MM.1S (cell line): ENCODE measurements at regions not wholly inside any gene's neighbourhood (a gene's known extent, or its start where the extent isn't known, plus 50 kb on each side); places are given as distances from the start of the nearest gene placed in this dataset.

Experiments used
- DNase-seq: peaks from one replicate; pipeline ENCODE4 v3.0.0-alpha.2; 2015
- H2AFZ ChIP-seq: fragments of 300-600 bp; sonication (generic); 2 replicates; pipeline ENCODE4 v1.6.0; 2016; ENCODE audit warnings: antibody characterized with exemption, low read length
- H3F3A ChIP-seq: fragments of 300-600 bp; sonication (generic); 2 replicates; pipeline ENCODE4 v1.6.1; 2016; ENCODE audit warnings: mild to moderate bottlenecking, antibody characterized with exemption, low read length, moderate library complexity, mixed read lengths; ENCODE audit not compliant: insufficient read depth
- H3K27ac ChIP-seq: fragments of 300-600 bp; sonication (generic); 2 replicates; pipeline ENCODE4 v1.5.1; 2016; ENCODE audit warnings: mild to moderate bottlenecking, low read length
- H3K27me3 ChIP-seq: fragments of 300-600 bp; sonication (generic); replicated peaks from 2 replicates; pipeline ENCODE4 v1.6.0; 2016; ENCODE audit warnings: low read length; ENCODE audit not compliant: insufficient read depth
- H3K36me3 ChIP-seq: fragments of 300-600 bp; sonication (generic); replicated peaks from 2 replicates; pipeline ENCODE4 v1.6.1; 2016; ENCODE audit warnings: mild to moderate bottlenecking, low read length, mixed read lengths; ENCODE audit not compliant: insufficient read depth
- H3K4me1 ChIP-seq: fragments of 300-600 bp; sonication (generic); 2 replicates; pipeline ENCODE4 v1.6.1; 2016; ENCODE audit warnings: low read length, mixed read lengths
- H3K4me2 ChIP-seq: fragments of 300-600 bp; sonication (generic); 2 replicates; pipeline ENCODE4 v1.6.0; 2016; ENCODE audit warnings: low read depth, low read length
- H3K4me3 ChIP-seq: fragments of 300-600 bp; sonication (generic); 2 replicates; pipeline ENCODE4 v1.5.1; 2016; ENCODE audit warnings: low read length, mixed read lengths
- H3K79me2 ChIP-seq: fragments of 300-600 bp; sonication (generic); 2 replicates; pipeline ENCODE4 v1.6.1; 2016; ENCODE audit warnings: mixed run types, low read length, mixed read lengths
- H3K9ac ChIP-seq: fragments of 300-600 bp; sonication (generic); 2 replicates; pipeline ENCODE4 v1.6.1; 2016; ENCODE audit warnings: low read length, mixed read lengths
- H3K9me2 ChIP-seq: fragments of 300-600 bp; sonication (generic); replicated peaks from 2 replicates; pipeline ENCODE4 v1.6.1; 2016; ENCODE audit warnings: mild to moderate bottlenecking, low read length, mixed read lengths; ENCODE audit not compliant: insufficient read depth
- H3K9me3 ChIP-seq: fragments of 300-600 bp; sonication (generic); replicated peaks from 2 replicates; pipeline ENCODE4 v1.6.1; 2016; ENCODE audit warnings: mild to moderate bottlenecking, low read length, mixed read lengths; ENCODE audit not compliant: insufficient read depth
- H4K20me1 ChIP-seq: fragments of 300-600 bp; sonication (generic); 2 replicates; pipeline ENCODE4 v1.6.1; 2016; ENCODE audit warnings: mild to moderate bottlenecking, low read length, moderate library complexity, mixed read lengths; ENCODE audit not compliant: insufficient read depth
- CTCF ChIP-seq: fragments of 300-600 bp; sonication (generic); IDR thresholded peaks from 2 replicates; pipeline ENCODE4 v1.5.1; 2016; ENCODE audit warnings: antibody characterized with exemption, low read length, mixed read lengths
- EZH2 ChIP-seq: fragments of 300-600 bp; sonication (generic); optimal IDR thresholded peaks from 2 replicates; pipeline ENCODE3; 2017; ENCODE audit warnings: low read depth, mild to moderate bottlenecking, antibody characterized with exemption, low read length, mixed read lengths
- EZH2phosphoT487 ChIP-seq: fragments of 300-600 bp; sonication (generic); IDR thresholded peaks from 2 replicates; pipeline ENCODE4 v1.6.1; 2018; ENCODE audit warnings: antibody characterized with exemption, low read length

- no peak for DNase-seq
- no peak overlapping the region for H3K4me3 ChIP-seq
- no peak overlapping the region for H3K9ac ChIP-seq
- H3K27ac ChIP-seq, result no peak overlapping the region
- H3K4me2 ChIP-seq, result no peak overlapping the region
- H3K9me3 ChIP-seq, result no peaks in the 10 kb centered on the region
- H4K20me1 ChIP-seq, result no peaks in the 10 kb centered on the region
- H3K9me2 ChIP-seq, result no peaks in the 10 kb centered on the region
- no peak overlapping the region for H2AFZ ChIP-seq
- no peaks in the 10 kb centered on the region for H3K79me2 ChIP-seq
- H3K27me3 ChIP-seq, result no peaks in the 10 kb centered on the region
- TF ChIP-seq EZH2phosphoT487 (no peak), CTCF (no peak), EZH2 (no peak)
- no peaks in the 10 kb centered on the region for H3F3A ChIP-seq
- H3K4me1 ChIP-seq, result no peaks in the 10 kb centered on the region
- H3K36me3 ChIP-seq, result 0 out of 2 replicates have a peak, but pooled peaks cover 4% of the 10 kb centered on the region
These were observed 114.7 kb downstream of the BCL2L11 start for GRCh38 chr2:111235192-111236015.

- Histone ChIP-seq H4K20me1 (no peaks in the 10 kb centered on the region), H3K9ac (no peak overlapping the region), H3K27me3 (no peaks in the 10 kb centered on the region), H3K27ac (no peak overlapping the region), H3K9me3 (no peaks in the 10 kb centered on the region), H3K4me3 (no peak overlapping the region), H3K9me2 (no peaks in the 10 kb centered on the region), H2AFZ (no peak overlapping the region), H3K4me2 (no peak overlapping the region), H3K36me3 (0 out of 2 replicates have a peak, but pooled peaks cover 4% of the 10 kb centered on the region), H3K79me2 (no peaks in the 10 kb centered on the region), H3K4me1 (no peaks in the 10 kb centered on the region), H3F3A (no peaks in the 10 kb centered on the region)
- TF ChIP-seq EZH2 (no peak), CTCF (no peak), EZH2phosphoT487 (no peak)
- no peak for DNase-seq
These were observed 115.3 kb downstream of the BCL2L11 start for GRCh38 chr2:111236025-111236424.

GRCh38 chr2:111238296-111238695 is 117.6 kb downstream of the BCL2L11 start:
- Histone ChIP-seq H3K27me3 (no peaks in the 10 kb centered on the region), H3K4me2 (no peak overlapping the region)

DNA sequence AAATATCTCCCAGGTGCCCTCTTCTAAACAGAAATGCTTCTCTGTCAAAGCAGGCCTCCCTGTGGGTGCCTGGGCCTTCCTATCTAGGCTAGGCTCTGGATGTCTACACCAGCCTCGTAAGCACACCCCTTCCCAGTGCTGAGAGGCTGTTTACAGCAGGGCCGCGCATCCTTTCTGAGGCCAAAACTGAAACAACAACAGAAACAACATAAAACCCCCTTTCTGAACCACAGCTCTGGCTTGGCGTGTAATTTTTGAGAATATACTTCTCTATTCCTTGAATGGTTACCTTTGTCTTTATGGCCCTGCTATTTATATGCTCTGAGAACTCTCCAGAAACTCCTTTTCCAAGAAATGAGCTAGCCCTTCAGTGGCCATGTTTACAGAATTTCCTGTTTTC is 118.4 kb downstream of the BCL2L11 start:
- H3K9me3 ChIP-seq, result no peaks in the 10 kb centered on the region; the same call in 1 of the 2 replicates
- H3K9me2 ChIP-seq, result no peaks in the 10 kb centered on the region
- DNase-seq, result no peak
- H3K36me3 ChIP-seq, result 0 out of 2 replicates have a peak, but pooled peaks cover 4% of the 10 kb centered on the region
- TF ChIP-seq CTCF, result no peak
- no peak for TF ChIP-seq EZH2
- TF ChIP-seq EZH2phosphoT487, result no peak
- no peak overlapping the region for H3K9ac ChIP-seq
- H3K4me2 ChIP-seq, result no peak overlapping the region
- no peaks in the 10 kb centered on the region for H3K79me2 ChIP-seq
- H2AFZ ChIP-seq, result no peak overlapping the region
- H3F3A ChIP-seq, result no peaks in the 10 kb centered on the region
- no peaks in the 10 kb centered on the region for H4K20me1 ChIP-seq
- no peak overlapping the region for H3K4me3 ChIP-seq
- no peak overlapping the region for H3K27ac ChIP-seq
- no peaks in the 10 kb centered on the region for H3K27me3 ChIP-seq
- H3K4me1 ChIP-seq, result no peaks in the 10 kb centered on the region

More at GRCh38 chr2:111238296-111238695, 117.6 kb downstream of the BCL2L11 start:
- TF ChIP-seq EZH2phosphoT487, result no peak
- no peaks in the 10 kb centered on the region; the same call in 1 of the 2 replicates for H3K9me3 ChIP-seq
- H3F3A ChIP-seq, result no peaks in the 10 kb centered on the region
- no peak for DNase-seq
- no peak overlapping the region for H3K27ac ChIP-seq
- H3K4me1 ChIP-seq, result no peaks in the 10 kb centered on the region
- H3K36me3 ChIP-seq, result 0 out of 2 replicates have a peak, but pooled peaks cover 4% of the 10 kb centered on the region
- no peaks in the 10 kb centered on the region for H3K79me2 ChIP-seq
- H4K20me1 ChIP-seq, result no peaks in the 10 kb centered on the region
- no peak overlapping the region for H3K4me3 ChIP-seq
- no peaks in the 10 kb centered on the region for H3K9me2 ChIP-seq
- H2AFZ ChIP-seq, result no peak overlapping the region
- H3K9ac ChIP-seq, result no peak overlapping the region
